HCT116 (cell line): ENCODE measurements at regions not wholly inside any gene's neighbourhood (a gene's known extent, or its start where the extent isn't known, plus 50 kb on each side); places are given as distances from the start of the nearest gene placed in this dataset.
"Not testable (repeated sequence)": the region's sequence is repeated elsewhere in the genome, so short reads cannot be mapped to it uniquely, and the experiment has no call there.

Experiments used
- ATAC-seq: fragments of 200-7000 bp; cut with Tn5 transposase; 2 replicates; pipeline ENCODE4 v1.9.1; 2020; ENCODE audit warnings: mild to moderate bottlenecking, moderate library complexity
- BruUV-seq: library from RNA; stranded (reverse); fragments of 400-500 nt; replicated peaks from 2 replicates; lab custom pipeline; 2021; lab: Mats Ljungman, UMichigan
- CTCF ChIA-PET: fragments of 300-600 bp; sonication (Branson Sonifier 250); formaldehyde crosslinking; loops from one replicate; lab custom pipeline; 2021; ENCODE audit warnings: antibody characterized with exemption; lab: Charles Lee
- POLR2A ChIA-PET: fragments of 300-600, 350-600 bp; sonication (Branson Sonifier 250); formaldehyde crosslinking; loops from one replicate; lab custom pipeline; 2021; ENCODE audit warnings: antibody characterized with exemption; lab: Charles Lee
- RAD21 ChIA-PET, 2 experiments: fragments of 300-600 bp; sonication (Branson Sonifier 250); formaldehyde crosslinking; loops; one replicate each; lab custom pipeline; 2023; ENCODE audit warnings: low total read pairs in 2 of 2; ENCODE audit not compliant: uncharacterized antibody in 2 of 2, unreplicated experiment in 2 of 2, low non-redundant PET in 1 of 2; lab: Charles Lee
- DNase-seq: peaks from one replicate; pipeline ENCODE4 v3.0.0-alpha.2; 2010; ENCODE audit warnings: low read depth, low spot score
- H2AFZ ChIP-seq: fragments of 200-600 bp; shearing (Covaris generic), sonication (generic); 2 replicates; pipeline ENCODE4 v1.6.1; 2017; ENCODE audit warnings: low read depth, mixed run types, mixed read lengths, antibody characterized with exemption, low read length; ENCODE audit not compliant: poor library complexity, severe bottlenecking
- H3K27ac ChIP-seq: 2 replicates; pipeline ENCODE4 v1.5.1; 2012; ENCODE audit warnings: low read depth, low read length
- H3K27me3 ChIP-seq: fragments of 200-600 bp; sonication (generic); 2 replicates; pipeline ENCODE4 v1.6.1; 2016; ENCODE audit warnings: mixed run types, low read length, mixed read lengths; ENCODE audit not compliant: insufficient read depth
- H3K36me3 ChIP-seq, 2 experiments: fragments of 200-500 bp in 1 of 2; fragments of 200-600 bp in 1 of 2; sonication (Bioruptor generic) in 1 of 2; sonication (generic) in 1 of 2; 2 replicates each; pipeline versions ENCODE4 v1.5.1 to v1.6.1; 2014 to 2016; ENCODE audit warnings: low read length in 2 of 2, inconsistent platforms in 1 of 2, mixed read lengths in 1 of 2, mixed run types in 1 of 2; ENCODE audit not compliant: insufficient read depth in 2 of 2, control insufficient read depth in 1 of 2
- H3K4me1 ChIP-seq, 2 experiments: fragments of 200-600 bp in 1 of 2; sonication (generic) in 1 of 2; 2 replicates each; pipeline versions ENCODE4 v1.5.1 to v1.6.1; 2012 to 2017; ENCODE audit warnings: low read length in 2 of 2, inconsistent platforms in 1 of 2, mild to moderate bottlenecking in 1 of 2, mixed read lengths in 1 of 2, mixed run types in 1 of 2, moderate library complexity in 1 of 2; ENCODE audit not compliant: insufficient read depth in 2 of 2, control insufficient read depth in 1 of 2
- H3K4me2 ChIP-seq: fragments of 200-600 bp; sonication (generic); 2 replicates; pipeline ENCODE4 v1.6.1; 2017; ENCODE audit warnings: mixed run types, low read length, mixed read lengths
- H3K4me3 ChIP-seq, 2 experiments: fragments of 200-600 bp in 1 of 2; sonication (generic) in 1 of 2; replicated peaks in 1 of 2; 2 replicates each; pipeline ENCODE4 v1.5.1; 2011 to 2016; ENCODE audit warnings: low read length in 2 of 2, control low read depth in 1 of 2, low read depth in 1 of 2, mild to moderate bottlenecking in 1 of 2, mixed read lengths in 1 of 2, mixed run types in 1 of 2
- H3K79me2 ChIP-seq: fragments of 200-600 bp; sonication (generic); 2 replicates; pipeline ENCODE4 v1.6.1; 2017; ENCODE audit warnings: mild to moderate bottlenecking, mixed run types, low read length, moderate library complexity, mixed read lengths; ENCODE audit not compliant: insufficient read depth
- H3K9ac ChIP-seq: fragments of 200-600 bp; sonication (generic); 2 replicates; pipeline ENCODE4 v1.6.1; 2016; ENCODE audit warnings: low read length, mixed read lengths
- H3K9me2 ChIP-seq: fragments of 200-600 bp; sonication (generic), shearing (Covaris generic); 2 replicates; pipeline ENCODE4 v1.6.1; 2017; ENCODE audit warnings: mixed run types, mild to moderate bottlenecking, moderate library complexity; ENCODE audit not compliant: insufficient read depth
- H3K9me3 ChIP-seq, 2 experiments: fragments of 200-500 bp in 1 of 2; fragments of 200-600 bp in 1 of 2; sonication (Bioruptor generic) in 1 of 2; sonication (generic) in 1 of 2; 2 replicates each; pipeline ENCODE4 v1.6.1; 2014 to 2017; ENCODE audit warnings: low read length in 2 of 2, mixed read lengths in 2 of 2, inconsistent platforms in 1 of 2, low read depth in 1 of 2, mild to moderate bottlenecking in 1 of 2, mixed run types in 1 of 2, moderate library complexity in 1 of 2; ENCODE audit not compliant: control insufficient read depth in 1 of 2, insufficient read depth in 1 of 2
- H4K20me1 ChIP-seq: fragments of 200-600 bp; sonication (generic), shearing (Covaris generic); 2 replicates; pipeline ENCODE4 v1.6.1; 2017; ENCODE audit warnings: mixed run types, mild to moderate bottlenecking, moderate library complexity; ENCODE audit not compliant: insufficient read depth
- CBX3 ChIP-seq: IDR thresholded peaks from 2 replicates; pipeline ENCODE4 v1.6.1; 2012; ENCODE audit warnings: low read depth
- ELF1 ChIP-seq: IDR thresholded peaks from 2 replicates; pipeline ENCODE4 v1.6.1; 2012; ENCODE audit warnings: low read depth, borderline replicate concordance
- EZH2phosphoT487 ChIP-seq: fragments of 200-600 bp; IDR thresholded peaks from 2 replicates; pipeline ENCODE4 v1.6.1; 2018; ENCODE audit warnings: antibody characterized with exemption, borderline replicate concordance
- JUND ChIP-seq: IDR thresholded peaks from 2 replicates; pipeline ENCODE4 v1.6.1; 2012
- POLR2AphosphoS5 ChIP-seq: IDR thresholded peaks from 2 replicates; pipeline ENCODE4 v1.6.1; 2011; ENCODE audit warnings: mild to moderate bottlenecking, low read depth, low read length, moderate library complexity
- ZBTB33 ChIP-seq: IDR thresholded peaks from 2 replicates; pipeline ENCODE4 v1.6.1; 2011; ENCODE audit warnings: mild to moderate bottlenecking, low read length, moderate library complexity; ENCODE audit not compliant: insufficient replicate concordance; ENCODE audit errors: extremely low read depth
- intact Hi-C: fragments of 100-400 bp; cut with micrococcal nuclease; formaldehyde crosslinking; loops from 2 replicates; pipeline ENCODE4 v1.10.0; 2022
- TF ChIP-seq, protein P1 (sequence below): IDR thresholded peaks from 2 replicates; pipeline ENCODE4 v1.6.1; 2012
- TF ChIP-seq, protein P2 (sequence below), 3 experiments: fragments of 200-600 bp in 1 of 3; sonication (generic) in 1 of 3; IDR thresholded peaks in 2 of 3; conservative IDR thresholded peaks in 1 of 3; 2 replicates each; pipeline ENCODE4 v1.5.1; 2012 to 2017; ENCODE audit warnings: low read depth in 2 of 3, low read length in 2 of 3, antibody characterized with exemption in 1 of 3, borderline replicate concordance in 1 of 3, control low read depth in 1 of 3, mild to moderate bottlenecking in 1 of 3, mixed read lengths in 1 of 3, mixed run types in 1 of 3, moderate library complexity in 1 of 3; ENCODE audit not compliant: insufficient read depth in 1 of 3

- TF ChIP-seq ZBTB33 (no peak), ELF1 (no peak), JUND (no peak), CBX3 (no peak), POLR2AphosphoS5 (no peak)
- TF ChIP-seq, protein P1, sequence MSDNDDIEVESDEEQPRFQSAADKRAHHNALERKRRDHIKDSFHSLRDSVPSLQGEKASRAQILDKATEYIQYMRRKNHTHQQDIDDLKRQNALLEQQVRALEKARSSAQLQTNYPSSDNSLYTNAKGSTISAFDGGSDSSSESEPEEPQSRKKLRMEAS = no peak
Measured at GRCh38 chr2:179373816-179374215, 109.2 kb upstream of the SESTD1 start (continued).

DNA sequence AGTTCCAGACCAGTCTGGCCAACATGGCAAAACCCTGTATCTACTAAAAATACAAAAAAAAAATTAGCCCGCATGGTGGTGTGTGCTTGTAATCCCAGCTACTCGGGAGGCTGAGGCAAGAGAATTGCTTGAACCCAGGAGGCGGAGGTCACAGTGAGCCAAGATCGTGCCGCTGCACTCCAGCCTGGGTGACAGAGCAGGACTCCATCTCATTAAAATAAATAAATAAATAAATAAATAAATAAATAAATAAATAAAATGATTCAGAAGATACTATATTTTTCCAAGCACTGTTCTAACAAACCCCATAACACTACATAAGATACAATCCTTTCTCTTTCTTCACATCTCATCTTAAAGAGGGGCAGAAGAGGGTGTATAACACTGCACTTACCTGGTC is 100.9 kb upstream of the SESTD1 start:
- H3K9me3 ChIP-seq, DNase-seq, POLR2A ChIA-PET, BruUV-seq, H3K4me1 ChIP-seq, ATAC-seq, H2AFZ ChIP-seq, H3K4me3 ChIP-seq, H3K79me2 ChIP-seq, H3K4me2 ChIP-seq, H3K27ac ChIP-seq, RAD21 ChIA-PET, H3K27me3 ChIP-seq, H3K9ac ChIP-seq, H3K36me3 ChIP-seq, CTCF ChIA-PET, H3K9me2 ChIP-seq, intact Hi-C loops, H4K20me1 ChIP-seq: not testable (repeated sequence)

GRCh38 chr2:179355881-179356280 is 91.2 kb upstream of the SESTD1 start:
- no peaks in the 10 kb centered on the region for H3K4me1 ChIP-seq
- intact Hi-C loops = no loop called here
- H3K9ac ChIP-seq = no peak overlapping the region
- no peak overlapping the region for H2AFZ ChIP-seq
- H3K27me3 ChIP-seq = no peaks in the 10 kb centered on the region
- POLR2A ChIA-PET = no interaction called here
- no peaks in the 10 kb centered on the region for H4K20me1 ChIP-seq
- TF ChIP-seq ZBTB33 (no peak), EZH2phosphoT487 (no peak), POLR2AphosphoS5 (no peak), JUND (no peak), CBX3 (no peak)
- TF ChIP-seq, protein P2, sequence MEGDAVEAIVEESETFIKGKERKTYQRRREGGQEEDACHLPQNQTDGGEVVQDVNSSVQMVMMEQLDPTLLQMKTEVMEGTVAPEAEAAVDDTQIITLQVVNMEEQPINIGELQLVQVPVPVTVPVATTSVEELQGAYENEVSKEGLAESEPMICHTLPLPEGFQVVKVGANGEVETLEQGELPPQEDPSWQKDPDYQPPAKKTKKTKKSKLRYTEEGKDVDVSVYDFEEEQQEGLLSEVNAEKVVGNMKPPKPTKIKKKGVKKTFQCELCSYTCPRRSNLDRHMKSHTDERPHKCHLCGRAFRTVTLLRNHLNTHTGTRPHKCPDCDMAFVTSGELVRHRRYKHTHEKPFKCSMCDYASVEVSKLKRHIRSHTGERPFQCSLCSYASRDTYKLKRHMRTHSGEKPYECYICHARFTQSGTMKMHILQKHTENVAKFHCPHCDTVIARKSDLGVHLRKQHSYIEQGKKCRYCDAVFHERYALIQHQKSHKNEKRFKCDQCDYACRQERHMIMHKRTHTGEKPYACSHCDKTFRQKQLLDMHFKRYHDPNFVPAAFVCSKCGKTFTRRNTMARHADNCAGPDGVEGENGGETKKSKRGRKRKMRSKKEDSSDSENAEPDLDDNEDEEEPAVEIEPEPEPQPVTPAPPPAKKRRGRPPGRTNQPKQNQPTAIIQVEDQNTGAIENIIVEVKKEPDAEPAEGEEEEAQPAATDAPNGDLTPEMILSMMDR (IDR thresholded peaks at IDR 0.05 in 2 of 3, conservative IDR thresholded peaks at IDR 0.05 in 1 of 3; ENCODE audit: borderline replicate concordance in 1 of 3, insufficient read depth in 1 of 3, low read depth in 2 of 3, low read length in 2 of 3) = no peak
- H3K9me2 ChIP-seq = no peaks in the 10 kb centered on the region
- ATAC-seq (no peak), DNase-seq (no peak)
- RAD21 ChIA-PET = no interaction called here
- no peaks in the 10 kb centered on the region for H3K36me3 ChIP-seq
- BruUV-seq = no TSS peak
- H3K4me2 ChIP-seq = no peak overlapping the region
- no peaks in the 10 kb centered on the region for H3K9me3 ChIP-seq
- H3K79me2 ChIP-seq = no peaks in the 10 kb centered on the region
- CTCF ChIA-PET = no interaction called here
- no peak overlapping the region for H3K4me3 ChIP-seq
- no peak overlapping the region for H3K27ac ChIP-seq
